Peyer's patch (tissue), 4 donors: ENCODE measurements at regions not wholly inside any gene's neighbourhood (a gene's known extent, or its start where the extent isn't known, plus 50 kb on each side); places are given as distances from the start of the nearest gene placed in this dataset.
"Not testable (repeated sequence)": the region's sequence is repeated elsewhere in the genome, so short reads cannot be mapped to it uniquely, and the experiment has no call there.

Experiments used
- CTCF ChIP-seq, 6 experiments: fragments of 450-650 bp in 4 of 6; fragments of 200-600 bp in 2 of 6; sonication (generic) in 1 of 6; IDR thresholded peaks; one replicate each; pipeline ENCODE4 v1.5.1; 2017 to 2019; ENCODE audit warnings: antibody characterized with exemption in 6 of 6, mild to moderate bottlenecking in 3 of 6, moderate library complexity in 1 of 6
- POLR2A ChIP-seq, 2 donors: fragments of 450-650 bp; IDR thresholded peaks; one replicate each; pipeline ENCODE4 v1.5.1; 2017; ENCODE audit warnings: antibody characterized with exemption in 2 of 2, mild to moderate bottlenecking in 2 of 2, moderate library complexity in 2 of 2

- TF ChIP-seq CTCF, POLR2A (IDR thresholded peaks at IDR 0.05): not testable (repeated sequence)
These were observed 67.9 kb upstream of the PLGLB2 start for GRCh38 chr2:87679950-87680349.
